Osteoblast (primary cell): ENCODE measurements at regions not wholly inside any gene's neighbourhood (a gene's known extent, or its start where the extent isn't known, plus 50 kb on each side); places are given as distances from the start of the nearest gene placed in this dataset.
A peak's percentile ranks its signal among the peaks of the same experiment; 100 is the strongest.

ENCODE experiments used
- DNase-seq: peaks from one replicate; pipeline ENCODE4 v3.0.0; 2011; ENCODE audit warnings: low spot score, mixed read lengths; ENCODE audit not compliant: insufficient read length; ENCODE audit errors: missing footprints
- H2AFZ ChIP-seq: 2 replicates; pipeline ENCODE4 v1.6.0; 2011; ENCODE audit warnings: mild to moderate bottlenecking, low read length
- H3K27ac ChIP-seq: 2 replicates; pipeline ENCODE4 v1.5.1; 2011; ENCODE audit warnings: mild to moderate bottlenecking, low read depth, low read length, moderate library complexity
- H3K27me3 ChIP-seq: 2 replicates; pipeline ENCODE4 v1.6.0; 2012; ENCODE audit warnings: mild to moderate bottlenecking, control low read depth, inconsistent platforms, low read length, moderate library complexity; ENCODE audit not compliant: insufficient read depth
- H3K36me3 ChIP-seq: 2 replicates; pipeline ENCODE4 v1.5.1; 2011; ENCODE audit warnings: mild to moderate bottlenecking, low read length, control low read depth, moderate library complexity; ENCODE audit not compliant: insufficient read depth
- H3K4me1 ChIP-seq: 2 replicates; pipeline ENCODE4 v1.5.1; 2011; ENCODE audit warnings: mild to moderate bottlenecking, low read length, control low read depth, moderate library complexity; ENCODE audit not compliant: insufficient read depth
- H3K4me2 ChIP-seq: 2 replicates; pipeline ENCODE4 v1.6.0; 2011; ENCODE audit warnings: mild to moderate bottlenecking, low read length; ENCODE audit not compliant: insufficient read depth
- H3K4me3 ChIP-seq: fragments of 200-600 bp; sonication (generic); 3 replicates; pipeline ENCODE4 v1.5.1; 2012; ENCODE audit warnings: mild to moderate bottlenecking, low read length, inconsistent platforms; ENCODE audit not compliant: insufficient read depth
- H3K79me2 ChIP-seq: 2 replicates; pipeline ENCODE4 v1.6.0; 2012; ENCODE audit warnings: mild to moderate bottlenecking, low read length, control low read depth, inconsistent platforms; ENCODE audit not compliant: insufficient read depth
- H3K9me3 ChIP-seq: 2 replicates; pipeline ENCODE4 v1.5.1; 2011; ENCODE audit warnings: low read depth, low read length, control low read depth
- H4K20me1 ChIP-seq: 2 replicates; pipeline ENCODE4 v1.6.0; 2012; ENCODE audit warnings: mild to moderate bottlenecking, low read length, control low read depth; ENCODE audit not compliant: insufficient read depth
- CTCF ChIP-seq: IDR thresholded peaks from 2 replicates; pipeline ENCODE4 v1.5.1; 2011; ENCODE audit warnings: mild to moderate bottlenecking, low read depth, low read length, moderate library complexity; ENCODE audit errors: extremely low read depth

- Histone ChIP-seq H3K79me2 (no peaks in the 10 kb centered on the region), H4K20me1 (no peaks in the 10 kb centered on the region), H3K36me3 (no peaks in the 10 kb centered on the region), H3K4me3 (no peak overlapping the region), H2AFZ (no peak overlapping the region), H3K4me1 (no peaks in the 10 kb centered on the region), H3K27ac (no peak overlapping the region), H3K4me2 (no peak overlapping the region), H3K27me3 (no peaks in the 10 kb centered on the region), H3K9me3 (no peaks in the 10 kb centered on the region)
- TF ChIP-seq CTCF, result no peak
- DNase-seq, result peak; percentile 64
These were observed 298.8 kb upstream of the IRX3 start for GRCh38 chr16:54585094-54585997.

GRCh38 chr16:54584121-54584520, 297.5 kb upstream of the IRX3 start:
- H3K4me3 ChIP-seq, result no peak overlapping the region
- no peaks in the 10 kb centered on the region for H3K9me3 ChIP-seq
- no peaks in the 10 kb centered on the region for H3K4me1 ChIP-seq
- no peaks in the 10 kb centered on the region for H4K20me1 ChIP-seq
- no peak overlapping the region for H2AFZ ChIP-seq
- TF ChIP-seq CTCF, result no peak
- no peak overlapping the region for H3K27ac ChIP-seq
- H3K4me2 ChIP-seq, result no peak overlapping the region
- no peak for DNase-seq
- no peaks in the 10 kb centered on the region for H3K79me2 ChIP-seq
- H3K27me3 ChIP-seq, result no peaks in the 10 kb centered on the region
- no peaks in the 10 kb centered on the region for H3K36me3 ChIP-seq

GRCh38 chr16:54582631-54583250, 296.2 kb upstream of the IRX3 start:
- Histone ChIP-seq H3K9me3 (no peaks in the 10 kb centered on the region), H3K79me2 (no peaks in the 10 kb centered on the region), H4K20me1 (no peaks in the 10 kb centered on the region), H3K4me2 (no peak overlapping the region), H3K27me3 (no peaks in the 10 kb centered on the region), H3K4me3 (no peak overlapping the region), H3K36me3 (no peaks in the 10 kb centered on the region), H3K4me1 (no peaks in the 10 kb centered on the region), H2AFZ (no peak overlapping the region), H3K27ac (no peak overlapping the region)
- TF ChIP-seq CTCF, result no peak
- DNase-seq, result no peak

- no peak overlapping the region for H3K4me2 ChIP-seq
These were observed 292.6 kb upstream of the IRX3 start for GRCh38 chr16:54579106-54579728.

More at GRCh38 chr16:54579106-54579728, 292.6 kb upstream of the IRX3 start:
- no peak overlapping the region for H3K4me3 ChIP-seq
- no peaks in the 10 kb centered on the region for H3K27me3 ChIP-seq
- H3K9me3 ChIP-seq, result no peaks in the 10 kb centered on the region
- TF ChIP-seq CTCF, result no peak
- DNase-seq, result no peak
- no peaks in the 10 kb centered on the region for H4K20me1 ChIP-seq
- no peaks in the 10 kb centered on the region for H3K4me1 ChIP-seq
- H3K79me2 ChIP-seq, result no peaks in the 10 kb centered on the region
- H2AFZ ChIP-seq, result no peak overlapping the region
- no peaks in the 10 kb centered on the region for H3K36me3 ChIP-seq
- no peak overlapping the region for H3K27ac ChIP-seq
